WI38 (cell line): ENCODE measurements at regions not wholly inside any gene's neighbourhood (a gene's known extent, or its start where the extent isn't known, plus 50 kb on each side); places are given as distances from the start of the nearest gene placed in this dataset.

Experiments
- H3K4me3 ChIP-seq: 2 replicates; pipeline ENCODE4 v1.5.1; 2011; ENCODE audit warnings: low read depth, mild to moderate bottlenecking, control low read depth, low read length
- TF ChIP-seq, protein P1 (sequence below): IDR thresholded peaks from 2 replicates; pipeline ENCODE4 v1.5.1; 2012; ENCODE audit warnings: low read depth, mild to moderate bottlenecking, control low read depth, low read length

DNA sequence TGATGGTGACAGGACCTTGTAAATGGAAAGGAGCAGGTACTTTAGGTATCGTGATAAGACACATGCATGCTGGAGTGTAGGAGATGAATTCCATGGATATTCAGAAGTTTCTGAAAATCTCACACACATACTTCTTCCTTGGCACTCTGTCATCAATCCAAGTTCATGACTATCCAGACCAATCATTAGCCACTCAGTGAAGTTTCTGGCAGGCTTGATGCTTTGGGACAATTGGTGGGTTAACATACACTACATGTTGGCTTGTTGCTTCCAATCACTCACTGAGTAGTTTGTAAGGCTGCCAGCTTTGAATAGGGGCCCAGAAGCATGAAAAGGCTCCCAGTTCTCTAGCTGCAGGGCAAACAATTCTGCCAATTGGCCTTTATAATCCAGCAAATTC, 147.6 kb downstream of the CEMIP2 start:
- TF ChIP-seq, protein P1, sequence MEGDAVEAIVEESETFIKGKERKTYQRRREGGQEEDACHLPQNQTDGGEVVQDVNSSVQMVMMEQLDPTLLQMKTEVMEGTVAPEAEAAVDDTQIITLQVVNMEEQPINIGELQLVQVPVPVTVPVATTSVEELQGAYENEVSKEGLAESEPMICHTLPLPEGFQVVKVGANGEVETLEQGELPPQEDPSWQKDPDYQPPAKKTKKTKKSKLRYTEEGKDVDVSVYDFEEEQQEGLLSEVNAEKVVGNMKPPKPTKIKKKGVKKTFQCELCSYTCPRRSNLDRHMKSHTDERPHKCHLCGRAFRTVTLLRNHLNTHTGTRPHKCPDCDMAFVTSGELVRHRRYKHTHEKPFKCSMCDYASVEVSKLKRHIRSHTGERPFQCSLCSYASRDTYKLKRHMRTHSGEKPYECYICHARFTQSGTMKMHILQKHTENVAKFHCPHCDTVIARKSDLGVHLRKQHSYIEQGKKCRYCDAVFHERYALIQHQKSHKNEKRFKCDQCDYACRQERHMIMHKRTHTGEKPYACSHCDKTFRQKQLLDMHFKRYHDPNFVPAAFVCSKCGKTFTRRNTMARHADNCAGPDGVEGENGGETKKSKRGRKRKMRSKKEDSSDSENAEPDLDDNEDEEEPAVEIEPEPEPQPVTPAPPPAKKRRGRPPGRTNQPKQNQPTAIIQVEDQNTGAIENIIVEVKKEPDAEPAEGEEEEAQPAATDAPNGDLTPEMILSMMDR: no peak
- H3K4me3 ChIP-seq: no peak overlapping the region

DNA sequence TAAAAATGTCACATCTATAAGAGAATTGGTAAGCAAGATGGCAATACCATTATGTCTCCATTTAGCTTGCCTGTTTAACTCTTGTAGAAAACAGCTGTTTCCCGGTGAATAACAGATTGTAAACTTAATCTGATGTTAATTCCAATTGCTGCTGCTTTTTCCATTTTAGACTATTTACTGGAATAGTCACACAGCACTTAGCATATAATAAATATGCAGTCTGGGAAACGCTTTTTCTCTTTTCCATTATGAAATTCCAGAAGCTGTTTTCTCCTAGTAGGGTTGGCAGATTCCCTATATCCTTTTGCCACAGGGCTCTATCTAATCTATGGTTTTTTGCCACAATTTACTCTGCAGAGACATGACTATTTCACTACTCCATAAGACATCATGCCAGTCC, 148.0 kb downstream of the CEMIP2 start:
- H3K4me3 ChIP-seq: no peak overlapping the region
- TF ChIP-seq, protein P1: no peak

DNA sequence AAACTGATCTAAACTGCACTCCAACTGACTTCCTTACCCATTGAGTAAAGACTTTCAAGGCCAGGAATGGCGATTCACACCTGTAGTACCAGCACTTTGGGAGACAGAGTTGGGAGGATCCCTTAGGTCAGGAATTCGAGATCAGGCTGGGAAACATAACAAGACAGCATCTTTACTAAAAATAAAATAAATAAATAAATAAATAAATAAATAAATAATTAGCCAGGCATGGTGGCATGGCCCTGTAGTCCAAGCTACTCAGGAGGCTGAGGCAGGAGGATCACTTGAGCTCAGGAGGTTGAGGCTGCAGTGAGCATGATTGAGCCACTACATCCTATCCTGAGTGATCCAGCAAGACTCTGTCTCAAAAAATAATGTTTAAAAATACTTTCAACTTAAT, 148.4 kb downstream of the CEMIP2 start:
- TF ChIP-seq, protein P1: no peak
- no peak overlapping the region for H3K4me3 ChIP-seq

DNA sequence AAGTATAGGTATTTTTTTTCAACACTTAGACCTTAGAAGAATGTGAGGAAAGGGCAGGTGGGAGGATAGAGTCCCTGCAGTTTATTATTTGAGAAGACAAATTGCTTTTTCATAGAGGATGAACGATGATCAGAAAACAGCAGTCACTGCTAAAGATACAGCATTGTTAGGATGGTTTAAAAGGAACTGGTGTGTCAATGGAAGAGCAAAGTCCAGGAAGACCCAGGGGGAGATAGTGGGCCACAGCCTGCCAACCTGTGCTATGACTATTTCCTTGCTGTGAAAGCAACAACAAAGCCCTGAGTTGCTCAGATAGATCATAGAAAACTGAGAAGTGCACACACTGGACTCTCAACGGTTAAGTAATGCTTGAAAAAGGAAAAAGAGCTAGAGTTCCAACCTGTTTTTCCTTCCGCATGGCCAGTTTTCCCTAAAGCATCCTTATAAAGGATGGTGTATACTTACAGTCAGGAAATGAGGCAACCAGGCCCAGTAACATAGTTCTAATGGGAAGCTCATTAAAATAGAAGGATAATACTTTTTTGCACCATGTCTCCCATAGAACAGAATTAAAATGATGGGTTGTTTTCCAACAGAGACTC, 153.8 kb downstream of the CEMIP2 start:
- TF ChIP-seq, protein P1: no peak
- H3K4me3 ChIP-seq: no peak overlapping the region

DNA sequence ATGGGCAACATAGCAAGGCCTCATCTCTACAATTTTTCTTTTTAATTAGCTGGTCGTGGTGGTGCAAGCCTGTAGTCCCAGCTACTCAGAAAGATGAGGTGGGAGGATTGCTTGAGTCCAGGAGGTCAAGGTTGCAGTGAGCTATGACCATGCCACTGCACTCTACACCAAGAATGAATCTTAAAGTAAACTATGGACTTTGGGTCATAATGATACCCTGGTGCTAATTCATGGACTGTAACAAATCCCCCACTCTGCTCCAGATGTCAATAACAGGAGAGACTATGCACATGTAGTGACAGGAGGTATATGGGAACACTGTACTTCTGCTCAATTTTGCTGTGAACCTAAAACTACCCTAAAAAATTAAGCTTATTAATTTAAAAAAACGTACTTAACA, 155.4 kb downstream of the CEMIP2 start:
- TF ChIP-seq, protein P1: no peak
- no peak overlapping the region for H3K4me3 ChIP-seq

DNA sequence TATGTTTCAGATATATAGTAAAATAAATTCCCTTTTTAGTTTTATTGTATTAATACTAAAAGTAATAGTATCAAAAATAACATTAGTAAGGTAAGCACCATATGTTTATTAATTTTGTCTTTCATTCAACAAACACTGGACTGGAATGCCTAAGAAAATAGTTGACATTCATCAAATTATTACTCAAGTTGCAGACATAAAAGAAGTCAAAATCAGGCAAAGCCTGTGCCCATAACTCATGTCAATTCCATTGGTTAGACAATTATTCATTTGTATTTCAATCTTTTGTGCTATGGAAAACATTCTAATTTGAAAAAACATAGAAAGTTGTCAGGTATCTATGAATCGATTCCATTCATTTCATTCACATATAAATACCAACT, 158.9 kb downstream of the CEMIP2 start:
- no peak overlapping the region for H3K4me3 ChIP-seq
- TF ChIP-seq, protein P1: no peak

DNA sequence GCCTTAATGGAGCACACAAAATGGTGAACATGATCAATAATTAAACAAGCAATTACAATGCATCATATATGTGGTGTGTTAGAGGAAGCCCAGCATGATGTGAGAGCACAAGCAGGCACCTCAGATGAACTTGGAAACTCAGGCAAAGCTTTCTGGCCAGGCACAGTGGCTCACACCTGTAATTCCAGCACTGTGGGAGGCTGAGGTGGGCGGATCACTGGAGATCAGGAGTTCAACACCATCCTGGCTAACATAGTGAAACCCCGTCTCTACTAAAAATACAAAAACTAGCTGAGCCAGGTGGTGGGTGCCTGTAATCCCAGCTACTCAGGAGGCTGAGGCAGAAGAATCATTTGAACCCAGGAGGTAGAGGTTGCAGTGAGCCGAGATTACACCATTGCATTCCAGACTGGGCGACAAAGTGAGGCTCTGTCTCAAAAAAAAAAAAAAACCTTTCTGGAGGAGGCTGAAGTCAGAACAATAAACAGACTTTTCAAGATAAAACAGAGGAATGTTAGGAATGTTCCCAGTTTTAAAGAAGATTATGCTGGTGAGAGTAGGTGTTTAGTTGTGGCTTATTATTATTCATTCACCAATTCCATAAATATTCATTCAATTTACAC, 159.4 kb downstream of the CEMIP2 start:
- no peak overlapping the region for H3K4me3 ChIP-seq
- TF ChIP-seq, protein P1: no peak
